ENCODE measurements at regions not wholly inside any gene's neighbourhood (a gene's known extent, or its start where the extent isn't known, plus 50 kb on each side); places are given as distances from the start of the nearest gene placed in this dataset.

- no peak for DNase-seq
Observed at GRCh38 chr2:9135822-9136558, 70.6 kb upstream of the ASAP2 start.

- no peak for DNase-seq
Observed at GRCh38 chr2:9127316-9127715, 79.3 kb upstream of the ASAP2 start.

GRCh38 chr2:9126540-9126939 is 80.1 kb upstream of the ASAP2 start:
- DNase-seq, result no peak

GRCh38 chr2:9124231-9124741 is 82.3 kb upstream of the ASAP2 start:
- no peak for DNase-seq

GRCh38 chr2:9123069-9123468 is 83.5 kb upstream of the ASAP2 start:
- no peak for DNase-seq

- DNase-seq, result no peak
Observed at GRCh38 chr2:9122367-9122766, 84.2 kb upstream of the ASAP2 start.

- no peak for DNase-seq
Observed at GRCh38 chr2:9118383-9118960, 88.1 kb upstream of the ASAP2 start.

GRCh38 chr2:9115229-9115628 is 91.4 kb upstream of the ASAP2 start:
- peak; percentile 39 for DNase-seq

GRCh38 chr2:9114458-9114857 is 92.2 kb upstream of the ASAP2 start:
- no peak for DNase-seq

GRCh38 chr2:9113916-9114315 is 92.7 kb upstream of the ASAP2 start:
- no peak for DNase-seq

- no peak for DNase-seq
Observed at GRCh38 chr2:9113262-9113661, 93.3 kb upstream of the ASAP2 start.

- no peak for DNase-seq
Observed at GRCh38 chr2:9112079-9112721, 94.4 kb upstream of the ASAP2 start.

GRCh38 chr2:9110893-9111569 is 95.6 kb upstream of the ASAP2 start:
- DNase-seq, result no peak

GRCh38 chr2:9110346-9110884 is 96.2 kb upstream of the ASAP2 start:
- DNase-seq, result no peak

GRCh38 chr2:9109871-9110270 is 96.7 kb upstream of the ASAP2 start:
- no peak for DNase-seq

GRCh38 chr2:9108210-9108967 is 98.2 kb upstream of the ASAP2 start:
- no peak for DNase-seq

GRCh38 chr2:9107168-9108025 is 99.2 kb upstream of the ASAP2 start:
- no peak for DNase-seq

- no peak for DNase-seq
Observed at GRCh38 chr2:9106338-9107167, 100.1 kb upstream of the ASAP2 start.

GRCh38 chr2:9105601-9106337 is 100.8 kb upstream of the ASAP2 start:
- no peak for DNase-seq

All from inflammatory macrophage treated with lipopolysaccharide for 4 hours (primary cell).